Astrocyte of the spinal cord (primary cell): ENCODE measurements at regions not wholly inside any gene's neighbourhood (a gene's known extent, or its start where the extent isn't known, plus 50 kb on each side); places are given as distances from the start of the nearest gene placed in this dataset.

ENCODE experiments used
- DNase-seq: peaks from one replicate; pipeline ENCODE4 v3.0.0; 2011; ENCODE audit warnings: low read depth, low spot score
- H3K4me3 ChIP-seq: 2 replicates; pipeline ENCODE4 v1.5.1; 2011; ENCODE audit warnings: low read depth, mild to moderate bottlenecking, low read length, moderate library complexity
- CTCF ChIP-seq: IDR thresholded peaks from 2 replicates; pipeline ENCODE4 v1.5.1; 2012; ENCODE audit warnings: low read depth, mild to moderate bottlenecking, low read length, inconsistent platforms
- in situ Hi-C: cut with HindIII; loops from 2 replicates; pipeline ENCODE4 v1.10.0; 2017; ENCODE audit warnings: low sequenced_read_pairs

DNA sequence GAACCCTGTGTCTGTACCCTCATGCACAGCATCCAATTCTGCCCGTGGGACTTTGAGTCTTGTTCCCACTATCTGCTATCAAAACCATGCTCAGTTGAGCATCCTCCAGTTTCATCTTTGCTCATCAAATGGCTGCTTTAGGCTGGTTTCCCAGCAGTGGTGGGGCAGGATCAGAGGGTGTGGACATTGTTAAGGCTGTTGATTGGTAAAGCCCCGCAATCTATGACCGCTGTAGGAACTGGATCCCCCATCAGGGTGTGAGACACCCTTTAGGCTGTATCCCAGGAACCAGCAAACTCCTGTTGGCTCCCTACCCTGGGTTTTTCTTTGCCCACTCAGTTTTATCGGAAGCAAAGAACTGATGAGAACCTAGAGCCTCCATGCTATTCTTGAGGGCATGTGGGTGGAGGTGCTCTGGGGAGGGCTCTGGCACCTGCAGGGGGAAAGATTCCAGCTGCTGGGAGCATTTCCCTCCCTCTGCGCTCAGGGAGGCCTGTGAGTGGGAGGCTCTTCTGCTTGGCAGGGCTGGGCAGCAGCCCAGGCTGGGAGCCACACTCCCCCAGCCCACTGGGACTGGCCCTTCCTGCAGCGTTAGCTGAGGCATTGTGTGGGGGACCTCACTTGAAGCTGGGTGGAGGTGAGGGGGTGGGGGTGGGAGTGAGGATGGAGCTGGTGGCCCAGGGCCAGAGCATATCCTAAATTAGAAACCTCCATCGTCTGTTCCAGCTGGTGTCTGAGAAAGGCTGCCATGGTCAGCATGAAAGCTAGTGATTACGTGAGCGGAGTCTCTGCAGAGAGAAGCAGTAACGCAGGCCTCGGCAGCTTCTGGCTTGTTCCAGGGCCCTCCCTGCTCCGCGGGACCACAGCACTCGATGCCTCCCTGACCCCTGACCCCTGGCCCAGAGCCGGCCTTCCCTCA is 160.6 kb downstream of the IRF8 start:
- no peak for TF ChIP-seq CTCF
- DNase-seq = no peak
- H3K4me3 ChIP-seq = no peak overlapping the region
- in situ Hi-C loops = no loop called here

DNA sequence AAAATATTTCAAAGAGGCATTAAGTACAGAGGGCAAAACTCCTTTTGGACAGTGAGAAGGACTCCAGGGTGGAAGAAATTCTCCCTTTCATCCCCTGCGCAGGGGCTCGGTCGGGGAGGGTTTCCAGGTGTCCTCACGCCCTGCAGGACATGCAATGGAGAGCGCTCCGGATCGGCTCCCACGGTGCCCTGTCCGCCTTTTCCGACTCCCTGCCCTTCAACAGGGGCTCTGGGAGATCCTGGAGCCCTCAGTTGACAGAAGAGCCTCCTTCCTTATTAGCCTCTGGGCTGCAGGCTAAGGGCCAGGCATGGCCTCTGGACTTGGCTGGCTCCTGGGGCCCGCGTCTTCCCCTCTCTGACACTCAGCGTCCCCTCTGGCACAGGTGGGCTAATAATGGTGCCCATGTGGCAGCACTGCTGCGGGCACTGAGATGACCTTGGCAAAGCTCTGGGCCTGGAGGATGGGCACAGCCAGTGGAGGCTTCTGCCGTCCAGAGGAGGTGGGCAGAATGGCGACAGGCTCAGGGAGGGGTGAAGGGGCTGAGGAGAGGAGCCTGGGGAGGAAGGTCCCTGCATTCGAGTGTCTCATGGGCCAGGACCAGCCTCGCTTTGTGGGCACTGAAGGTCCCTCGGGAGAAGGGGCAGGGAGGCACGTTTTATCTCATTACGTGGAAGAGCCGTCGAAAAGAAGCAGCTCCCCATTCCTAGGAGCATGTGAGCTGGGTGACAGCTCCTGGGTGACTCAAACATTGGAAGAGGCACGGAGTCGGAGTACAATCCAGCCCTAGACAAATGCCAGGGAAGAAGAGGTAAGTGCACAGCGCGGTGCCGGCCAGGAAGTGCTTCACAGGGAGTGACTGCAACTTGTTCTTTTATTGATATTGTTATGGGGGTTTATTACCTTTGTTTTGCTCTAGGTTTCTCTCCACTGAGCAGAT is 161.7 kb downstream of the IRF8 start:
- H3K4me3 ChIP-seq = no peak overlapping the region
- no peak for TF ChIP-seq CTCF
- no peak for DNase-seq
- in situ Hi-C loops = no loop called here

DNA sequence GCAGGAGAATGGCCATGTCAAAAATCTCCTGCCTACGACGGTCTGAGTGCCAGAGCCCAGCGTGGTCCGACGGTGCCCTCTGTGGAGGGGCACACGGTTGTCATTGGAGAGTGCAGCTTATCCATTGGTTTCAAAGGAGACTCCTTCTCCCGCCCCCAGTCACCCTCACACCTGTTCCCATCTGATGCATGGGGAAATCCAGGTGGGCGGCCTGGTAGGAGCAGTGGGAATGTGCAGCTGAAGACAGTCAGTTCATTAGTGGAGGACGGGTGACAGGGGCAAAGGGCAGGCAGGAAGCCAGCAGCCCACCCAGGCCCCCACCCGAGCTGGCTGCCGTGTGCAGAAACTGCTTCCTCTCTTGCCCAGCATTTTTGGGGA is 162.3 kb downstream of the IRF8 start:
- no peak for TF ChIP-seq CTCF
- H3K4me3 ChIP-seq = no peak overlapping the region
- DNase-seq = no peak
- in situ Hi-C loops = no loop called here

DNA sequence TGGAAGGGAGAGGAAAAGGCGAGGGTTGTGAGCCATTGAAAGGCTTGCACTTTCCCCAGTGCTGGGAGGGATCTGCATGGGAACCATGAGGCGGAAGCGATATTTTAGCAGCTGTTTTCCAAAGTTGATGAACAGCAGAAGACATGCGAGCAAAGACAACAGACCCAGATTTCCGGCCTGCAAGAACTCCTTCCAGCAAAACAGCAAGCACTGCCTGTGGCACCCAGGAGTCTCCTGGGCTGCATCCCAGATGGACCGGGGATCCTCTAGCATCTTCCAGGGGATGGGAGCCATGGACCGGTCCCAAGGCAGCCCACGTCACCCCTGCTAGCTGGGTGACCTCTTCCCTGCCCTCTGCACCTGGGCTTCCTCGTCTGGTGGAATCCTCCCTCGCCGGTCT is 162.8 kb downstream of the IRF8 start:
- in situ Hi-C loops = no loop called here
- TF ChIP-seq CTCF = no peak

DNA sequence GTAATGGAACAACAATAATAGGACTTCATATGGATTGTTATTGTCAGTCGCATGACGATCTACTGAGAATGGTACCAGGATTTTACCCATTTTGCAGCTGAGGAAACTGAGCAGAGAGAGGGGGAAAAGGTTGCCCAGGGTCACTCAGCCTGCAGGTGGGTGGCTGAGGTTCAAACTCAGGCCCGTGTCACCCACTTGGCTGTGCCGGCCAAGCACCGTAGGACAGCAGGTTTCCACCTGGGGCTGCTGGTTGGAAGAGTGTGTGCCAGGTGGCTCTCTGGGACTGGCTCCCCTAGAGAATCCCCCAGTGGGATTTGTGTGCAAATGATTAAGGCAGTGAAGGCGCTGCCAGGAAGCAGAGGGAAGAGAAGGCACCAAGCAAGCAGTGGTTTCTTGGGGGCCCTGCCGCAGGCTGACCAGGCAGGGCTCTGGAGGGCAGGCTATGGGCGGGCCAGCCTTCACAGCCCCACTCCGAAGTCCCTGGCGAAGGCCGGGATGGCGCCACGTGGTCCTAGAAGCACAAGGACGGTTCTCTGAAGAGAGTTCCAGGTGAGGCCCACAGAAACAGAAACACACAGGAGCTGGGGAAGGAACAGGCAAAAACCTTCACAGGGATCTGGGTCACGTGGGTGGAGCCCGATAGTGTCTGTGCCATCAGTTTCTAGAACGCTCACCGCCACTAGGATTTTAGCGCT is 163.5 kb downstream of the IRF8 start:
- H3K4me3 ChIP-seq = no peak overlapping the region
- no peak for DNase-seq
- no peak for TF ChIP-seq CTCF
- in situ Hi-C loops = no loop called here

More for the DNA sequence above, 162.8 kb downstream of the IRF8 start:
- DNase-seq = no peak
- no peak overlapping the region for H3K4me3 ChIP-seq

DNA sequence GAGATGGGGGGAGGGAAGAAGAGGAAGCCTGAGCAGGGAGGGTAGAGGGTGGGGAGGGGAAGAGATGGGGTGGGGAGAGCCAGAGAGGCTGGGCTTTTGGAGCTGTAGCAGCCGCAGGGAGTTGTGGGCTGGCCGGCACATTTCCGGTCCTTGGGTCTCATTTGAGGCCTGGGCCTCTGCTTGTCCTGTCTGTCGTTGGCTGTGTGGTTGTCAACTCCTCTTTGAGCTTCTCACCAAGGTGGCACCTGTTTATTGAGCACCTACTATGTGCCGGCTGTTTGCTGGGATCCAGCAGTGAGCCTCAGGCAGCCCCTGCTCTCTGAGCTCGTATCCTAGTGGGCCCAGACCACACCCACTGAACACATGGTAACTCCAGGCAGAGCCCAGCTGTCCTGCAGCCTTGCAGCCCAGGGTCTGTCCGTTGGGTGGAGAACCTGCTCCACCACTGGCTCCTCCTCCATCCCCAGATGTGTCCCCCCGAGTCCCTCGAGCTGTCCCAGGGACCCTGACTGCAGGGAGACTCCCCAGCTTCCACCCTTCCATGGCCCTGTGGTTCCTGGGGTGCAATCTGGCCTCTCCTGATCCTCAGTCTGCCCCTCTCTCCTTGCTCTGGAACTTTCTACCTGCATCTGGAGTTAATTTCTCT is 164.9 kb downstream of the IRF8 start:
- DNase-seq = no peak
- H3K4me3 ChIP-seq = no peak overlapping the region
- in situ Hi-C loops = no loop called here
- no peak for TF ChIP-seq CTCF
